ENCODE measurements at regions not wholly inside any gene's neighbourhood (a gene's known extent, or its start where the extent isn't known, plus 50 kb on each side); places are given as distances from the start of the nearest gene placed in this dataset.
"Not testable (repeated sequence)": the region's sequence is repeated elsewhere in the genome, so short reads cannot be mapped to it uniquely, and the experiment has no call there.

DNA sequence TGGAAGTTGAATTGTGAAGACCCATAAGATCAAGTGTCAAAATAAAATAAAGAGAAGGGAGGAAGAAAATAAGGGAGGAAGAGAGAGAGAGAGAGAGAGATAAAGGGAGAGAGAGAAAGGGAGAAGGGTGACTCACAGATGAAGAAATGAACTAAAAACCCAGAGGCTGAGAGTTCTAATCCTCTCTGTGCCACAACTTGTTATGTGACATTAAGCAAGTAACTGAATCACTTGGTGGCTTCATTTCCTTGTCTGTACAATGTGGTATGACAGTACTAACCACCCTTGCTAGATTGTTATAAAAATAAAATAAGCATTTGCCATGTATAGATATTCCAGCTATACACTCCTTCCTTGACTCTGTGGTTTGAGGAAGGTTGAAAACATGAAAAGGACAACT is 189.0 kb upstream of the FRMD6 start:
- no peaks in the 10 kb centered on the region for H3K4me1 Mint-ChIP-seq
- peaks cover 4% of the 10 kb centered on the region for H3K9me3 Mint-ChIP-seq
- TF ChIP-seq, protein P1, sequence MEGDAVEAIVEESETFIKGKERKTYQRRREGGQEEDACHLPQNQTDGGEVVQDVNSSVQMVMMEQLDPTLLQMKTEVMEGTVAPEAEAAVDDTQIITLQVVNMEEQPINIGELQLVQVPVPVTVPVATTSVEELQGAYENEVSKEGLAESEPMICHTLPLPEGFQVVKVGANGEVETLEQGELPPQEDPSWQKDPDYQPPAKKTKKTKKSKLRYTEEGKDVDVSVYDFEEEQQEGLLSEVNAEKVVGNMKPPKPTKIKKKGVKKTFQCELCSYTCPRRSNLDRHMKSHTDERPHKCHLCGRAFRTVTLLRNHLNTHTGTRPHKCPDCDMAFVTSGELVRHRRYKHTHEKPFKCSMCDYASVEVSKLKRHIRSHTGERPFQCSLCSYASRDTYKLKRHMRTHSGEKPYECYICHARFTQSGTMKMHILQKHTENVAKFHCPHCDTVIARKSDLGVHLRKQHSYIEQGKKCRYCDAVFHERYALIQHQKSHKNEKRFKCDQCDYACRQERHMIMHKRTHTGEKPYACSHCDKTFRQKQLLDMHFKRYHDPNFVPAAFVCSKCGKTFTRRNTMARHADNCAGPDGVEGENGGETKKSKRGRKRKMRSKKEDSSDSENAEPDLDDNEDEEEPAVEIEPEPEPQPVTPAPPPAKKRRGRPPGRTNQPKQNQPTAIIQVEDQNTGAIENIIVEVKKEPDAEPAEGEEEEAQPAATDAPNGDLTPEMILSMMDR (IDR thresholded peaks at IDR 0.05; ENCODE audit: unreplicated experiment in 3 of 3) = no peak
- H3K4me3 Mint-ChIP-seq = no peak overlapping the region
- H3K27ac Mint-ChIP-seq = no peak overlapping the region
- no peaks in the 10 kb centered on the region for H3K36me3 Mint-ChIP-seq (ENCODE audit: low read depth)
- H3K27me3 Mint-ChIP-seq (ENCODE audit: low read depth) = no peaks in the 10 kb centered on the region

DNA sequence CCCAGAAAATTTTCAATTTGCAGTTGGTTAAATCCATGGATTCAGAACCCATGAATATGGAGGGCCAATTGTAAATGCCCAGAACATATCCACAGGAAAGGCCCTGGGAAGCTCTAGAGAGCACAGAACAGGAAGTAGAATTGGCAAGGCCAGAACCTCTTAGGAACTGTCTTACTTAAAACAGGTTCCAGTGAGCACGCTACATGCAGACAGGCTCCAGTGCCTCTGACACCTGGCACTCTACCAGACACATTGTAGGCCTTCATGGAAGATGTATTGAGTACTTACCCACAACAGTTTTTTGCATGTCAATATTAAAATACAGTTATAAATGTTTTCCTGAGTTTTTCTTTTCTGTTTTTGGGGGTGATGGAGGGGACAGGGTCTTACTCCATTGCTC is 188.2 kb upstream of the FRMD6 start:
- Mint-ChIP-seq H3K36me3 (ENCODE audit: low read depth) (no peaks in the 10 kb centered on the region), H3K27ac (no peak overlapping the region), H3K4me3 (no peak overlapping the region), H3K4me1 (no peaks in the 10 kb centered on the region), H3K9me3 (peaks cover 2% of the 10 kb centered on the region), H3K27me3 (ENCODE audit: low read depth) (no peaks in the 10 kb centered on the region)
- TF ChIP-seq, protein P1 (IDR thresholded peaks at IDR 0.05; ENCODE audit: unreplicated experiment in 3 of 3) = no peak

DNA sequence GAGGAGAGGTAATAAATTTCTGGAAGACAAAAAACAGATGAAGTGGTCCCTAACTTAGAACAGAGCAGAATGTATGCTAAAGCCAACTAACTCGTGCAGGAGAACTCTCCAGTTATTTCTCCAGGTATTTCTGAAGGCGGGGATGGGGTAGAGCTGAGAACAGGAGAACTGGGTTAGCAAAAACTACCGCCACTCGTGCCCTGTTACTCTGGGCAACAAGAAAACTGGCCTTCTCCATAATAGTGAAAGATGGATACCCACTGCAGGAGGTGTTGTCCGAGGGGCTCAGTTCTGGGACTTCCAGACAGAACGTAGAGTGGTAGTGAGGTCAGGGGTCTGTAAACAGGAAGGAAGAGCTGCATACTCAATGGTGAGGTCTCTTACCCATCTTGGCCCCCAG is 187.3 kb upstream of the FRMD6 start:
- H3K4me3 Mint-ChIP-seq = no peak overlapping the region
- H3K36me3 Mint-ChIP-seq (ENCODE audit: low read depth) = no peaks in the 10 kb centered on the region
- no peaks in the 10 kb centered on the region for H3K27me3 Mint-ChIP-seq (ENCODE audit: low read depth)
- TF ChIP-seq, protein P1 (IDR thresholded peaks at IDR 0.05; ENCODE audit: unreplicated experiment in 3 of 3) = no peak
- H3K27ac Mint-ChIP-seq = no peak overlapping the region
- peaks cover 2% of the 10 kb centered on the region for H3K9me3 Mint-ChIP-seq
- no peaks in the 10 kb centered on the region for H3K4me1 Mint-ChIP-seq

DNA sequence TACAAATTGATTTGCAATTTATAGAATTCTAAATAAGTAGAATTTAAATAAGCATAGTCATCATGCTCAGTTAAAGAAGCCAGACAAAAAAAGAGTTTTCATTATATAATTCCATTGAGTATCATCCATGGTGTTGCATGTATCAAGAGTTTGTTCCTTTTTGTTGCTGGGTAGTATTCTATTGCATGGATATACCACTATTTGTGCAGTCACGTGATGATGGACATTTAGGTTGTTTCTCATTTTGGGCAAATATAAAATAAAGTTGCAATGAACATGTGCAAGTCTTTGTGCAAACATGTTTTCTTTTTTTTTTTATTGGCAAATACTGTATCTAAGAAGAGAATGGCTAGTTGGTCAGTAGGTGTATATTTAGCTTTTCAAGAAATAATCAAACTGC is 186.2 kb upstream of the FRMD6 start:
- Mint-ChIP-seq H3K4me3 (no peak overlapping the region), H3K9me3 (peaks cover 2% of the 10 kb centered on the region), H3K27me3 (ENCODE audit: low read depth) (no peaks in the 10 kb centered on the region), H3K27ac (no peak overlapping the region), H3K36me3 (ENCODE audit: low read depth) (no peaks in the 10 kb centered on the region), H3K4me1 (no peaks in the 10 kb centered on the region)
- TF ChIP-seq, protein P1 (IDR thresholded peaks at IDR 0.05; ENCODE audit: unreplicated experiment in 3 of 3) = no peak

DNA sequence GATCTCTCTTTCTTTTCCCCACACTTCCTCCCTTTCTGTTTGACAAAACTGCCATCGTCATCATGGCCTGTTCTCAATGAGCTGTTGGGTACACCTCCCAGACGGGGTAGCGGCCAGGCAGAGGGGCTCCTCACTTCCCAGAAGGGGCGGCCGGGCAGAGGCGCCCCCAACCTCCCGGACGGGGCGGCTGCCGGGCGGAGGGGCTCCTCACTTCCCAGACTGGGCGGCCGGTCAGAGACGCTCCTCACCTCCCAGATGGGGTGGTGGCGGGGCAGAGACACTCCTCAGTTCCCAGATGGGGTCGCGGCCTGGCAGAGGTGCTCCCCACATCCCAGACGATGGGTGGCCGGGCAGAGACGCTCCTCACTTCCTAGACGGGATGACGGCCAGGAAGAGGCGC is 184.3 kb upstream of the FRMD6 start:
- H3K27me3 Mint-ChIP-seq (ENCODE audit: low read depth); H3K4me1 Mint-ChIP-seq; H3K9me3 Mint-ChIP-seq; H3K4me3 Mint-ChIP-seq; H3K36me3 Mint-ChIP-seq (ENCODE audit: low read depth); H3K27ac Mint-ChIP-seq: not testable (repeated sequence)

DNA sequence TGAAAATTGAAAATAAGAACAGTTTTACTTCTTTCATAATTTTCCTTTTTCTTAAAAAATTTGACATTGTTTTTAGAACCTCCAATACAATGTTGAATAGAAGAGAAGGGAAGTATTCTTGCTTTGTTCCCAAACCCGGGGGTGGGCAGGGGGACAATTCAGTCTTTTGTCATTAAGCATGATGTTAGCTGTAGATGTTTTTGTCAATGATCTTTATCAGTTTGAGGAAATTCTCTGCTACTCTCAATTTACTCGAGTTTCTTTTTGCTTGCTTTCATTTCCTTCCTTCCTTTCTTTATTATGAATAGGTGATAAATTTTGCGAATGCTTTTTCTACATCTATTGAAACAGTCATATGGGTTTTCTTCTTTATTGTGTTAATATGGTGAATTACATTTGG is 183.2 kb upstream of the FRMD6 start:
- H3K9me3 Mint-ChIP-seq = peaks cover 2% of the 10 kb centered on the region
- no peak overlapping the region for H3K4me3 Mint-ChIP-seq
- no peaks in the 10 kb centered on the region for H3K36me3 Mint-ChIP-seq (ENCODE audit: low read depth)
- no peak overlapping the region for H3K27ac Mint-ChIP-seq
- TF ChIP-seq, protein P1 (IDR thresholded peaks at IDR 0.05; ENCODE audit: unreplicated experiment in 3 of 3) = no peak
- peaks cover 4% of the 10 kb centered on the region for H3K27me3 Mint-ChIP-seq (ENCODE audit: low read depth)
- peaks cover 4% of the 10 kb centered on the region for H3K4me1 Mint-ChIP-seq

Measured in nephron (organoid).